Loucy (cell line): ENCODE measurements at regions not wholly inside any gene's neighbourhood (a gene's known extent, or its start where the extent isn't known, plus 50 kb on each side); places are given as distances from the start of the nearest gene placed in this dataset.

Source experiments
- H2AFZ ChIP-seq: fragments of 200-600 bp; sonication (generic); 2 replicates; pipeline ENCODE4 v1.6.0; 2016; ENCODE audit warnings: antibody characterized with exemption, mild to moderate bottlenecking, low read length, moderate library complexity
- H3F3A ChIP-seq: fragments of 200-600 bp; 2 replicates; pipeline ENCODE4 v1.6.0; 2016; ENCODE audit warnings: antibody characterized with exemption, low read depth, mild to moderate bottlenecking
- H3K27me3 ChIP-seq: fragments of 200-600 bp; sonication (generic); 2 replicates; pipeline ENCODE4 v1.6.1; 2014; ENCODE audit warnings: low read length, mild to moderate bottlenecking; ENCODE audit not compliant: insufficient read depth, poor library complexity, severe bottlenecking
- H3K36me3 ChIP-seq: fragments of 200-600 bp; sonication (generic); 2 replicates; pipeline ENCODE4 v1.6.1; 2016; ENCODE audit warnings: low read length; ENCODE audit not compliant: insufficient read depth
- H3K4me1 ChIP-seq: fragments of 200-600 bp; sonication (generic); 2 replicates; pipeline ENCODE4 v1.5.1; 2014; ENCODE audit warnings: low read length, mild to moderate bottlenecking; ENCODE audit not compliant: insufficient read depth, poor library complexity, severe bottlenecking
- H3K4me2 ChIP-seq: fragments of 200-600 bp; sonication (generic); 2 replicates; pipeline ENCODE4 v1.6.0; 2014; ENCODE audit warnings: antibody characterized with exemption, low read length, low read depth, mild to moderate bottlenecking; ENCODE audit not compliant: poor library complexity, severe bottlenecking
- H3K4me3 ChIP-seq: fragments of 200-600 bp; sonication (generic); 2 replicates; pipeline ENCODE4 v1.5.1; 2014; ENCODE audit warnings: low read length, mild to moderate bottlenecking, mixed read lengths; ENCODE audit not compliant: poor library complexity, severe bottlenecking
- H3K79me2 ChIP-seq: fragments of 200-600 bp; sonication (generic); 2 replicates; pipeline ENCODE4 v1.6.1; 2014; ENCODE audit warnings: low read length; ENCODE audit not compliant: insufficient read depth
- H3K9ac ChIP-seq: fragments of 200-600 bp; sonication (generic); 2 replicates; pipeline ENCODE4 v1.6.0; 2014; ENCODE audit warnings: mild to moderate bottlenecking, low read depth, low read length, moderate library complexity; ENCODE audit not compliant: poor library complexity, severe bottlenecking
- H3K9me2 ChIP-seq: fragments of 200-600 bp; sonication (generic); replicated peaks from 2 replicates; pipeline ENCODE4 v1.6.1; 2016; ENCODE audit warnings: low read depth, low read length, mixed read lengths
- H3K9me3 ChIP-seq: fragments of 200-600 bp; sonication (generic); 2 replicates; pipeline ENCODE4 v1.6.1; 2014; ENCODE audit warnings: mild to moderate bottlenecking, antibody characterized with exemption, low read length, low read depth; ENCODE audit not compliant: insufficient read depth
- H4K20me1 ChIP-seq: fragments of 200-600 bp; sonication (generic); 2 replicates; pipeline ENCODE4 v1.6.0; 2014; ENCODE audit warnings: antibody characterized with exemption, low read length, mild to moderate bottlenecking; ENCODE audit not compliant: insufficient read depth, poor library complexity, severe bottlenecking
- CTCF ChIP-seq: fragments of 200-600 bp; sonication (generic); conservative IDR thresholded peaks from 2 replicates; pipeline ENCODE4 v1.5.1; 2014; ENCODE audit warnings: mild to moderate bottlenecking, antibody characterized with exemption, low read length
- EZH2phosphoT487 ChIP-seq: fragments of 200-600 bp; IDR thresholded peaks from 2 replicates; pipeline ENCODE4 v1.6.1; 2018; ENCODE audit warnings: antibody characterized with exemption, mild to moderate bottlenecking, moderate library complexity, borderline replicate concordance

- Histone ChIP-seq H3K9ac (no peak overlapping the region), H4K20me1 (no peaks in the 10 kb centered on the region), H3K36me3 (no peaks in the 10 kb centered on the region), H3K4me1 (peaks cover 17% of the 10 kb centered on the region), H2AFZ (no peak overlapping the region), H3F3A (no peaks in the 10 kb centered on the region), H3K9me3 (no peaks in the 10 kb centered on the region), H3K79me2 (no peaks in the 10 kb centered on the region), H3K4me3 (no peak overlapping the region), H3K9me2 (no peaks in the 10 kb centered on the region), H3K27me3 (no peaks in the 10 kb centered on the region), H3K4me2 (no peak overlapping the region)
- TF ChIP-seq EZH2phosphoT487 (no peak), CTCF (no peak)
These were observed 202.1 kb downstream of the RHOU start for GRCh38 chr1:228937351-228937750.

- H3K79me2 ChIP-seq, result no peaks in the 10 kb centered on the region
- no peaks in the 10 kb centered on the region for H3K27me3 ChIP-seq
- TF ChIP-seq CTCF (no peak), EZH2phosphoT487 (no peak)
- H3K4me3 ChIP-seq, result no peak overlapping the region
- H3K36me3 ChIP-seq, result no peaks in the 10 kb centered on the region
- peak overlapping the region; percentile 33 for H3K4me2 ChIP-seq
- peak overlapping the region; percentile 85 for H2AFZ ChIP-seq
- peak overlapping the region; percentile 28 for H3K9ac ChIP-seq
- H3K9me3 ChIP-seq, result no peaks in the 10 kb centered on the region
- no peaks in the 10 kb centered on the region for H3F3A ChIP-seq
- peaks cover 17% of the 10 kb centered on the region for H3K4me1 ChIP-seq
- no peaks in the 10 kb centered on the region for H3K9me2 ChIP-seq
- no peaks in the 10 kb centered on the region for H4K20me1 ChIP-seq
These were observed 202.7 kb downstream of the RHOU start for GRCh38 chr1:228937851-228938536.

DNA sequence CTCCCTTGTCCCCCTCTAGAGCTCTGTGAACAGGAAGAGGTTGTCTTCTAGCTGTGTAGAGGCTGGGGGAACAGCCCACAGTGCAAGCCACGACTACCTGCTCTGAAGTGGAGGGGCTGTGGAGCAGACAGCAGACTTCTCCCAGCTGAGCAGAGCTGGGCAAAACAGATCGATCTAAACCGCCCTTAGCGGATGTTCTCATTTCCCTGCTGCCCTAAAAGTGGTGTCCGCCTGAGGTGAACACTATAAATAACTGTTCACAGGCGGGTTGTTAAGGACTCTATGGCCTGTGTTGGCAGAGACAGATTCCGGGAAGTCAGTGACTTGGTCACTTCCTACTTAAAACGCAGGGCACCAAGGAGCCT, 203.2 kb downstream of the RHOU start:
- TF ChIP-seq EZH2phosphoT487, result no peak
- no peak for TF ChIP-seq CTCF
- Histone ChIP-seq H3F3A (no peaks in the 10 kb centered on the region), H3K4me3 (no peak overlapping the region), H3K27me3 (no peaks in the 10 kb centered on the region), H3K9ac (peak overlapping the region; percentile 28), H3K9me3 (no peaks in the 10 kb centered on the region), H3K4me1 (peaks cover 17% of the 10 kb centered on the region), H3K9me2 (no peaks in the 10 kb centered on the region), H2AFZ (peak overlapping the region; percentile 85), H3K4me2 (peak overlapping the region; percentile 33), H3K79me2 (no peaks in the 10 kb centered on the region), H4K20me1 (no peaks in the 10 kb centered on the region), H3K36me3 (no peaks in the 10 kb centered on the region)
